ENCODE measurements at regions not wholly inside any gene's neighbourhood (a gene's known extent, or its start where the extent isn't known, plus 50 kb on each side); places are given as distances from the start of the nearest gene placed in this dataset.

GRCh38 chr7:18354108-18355085, 141.2 kb upstream of the HDAC9 start:
- TF ChIP-seq CTCF (IDR thresholded peaks at IDR 0.05) (no peak), POLR2A (IDR thresholded peaks at IDR 0.05) (no peak)
